PC-3 (cell line): ENCODE measurements at regions not wholly inside any gene's neighbourhood (a gene's known extent, or its start where the extent isn't known, plus 50 kb on each side); places are given as distances from the start of the nearest gene placed in this dataset.

Experiments
- ATAC-seq: fragments of 200-7000 bp; cut with Tn5 transposase; 2 replicates; pipeline ENCODE4 v1.9.1; 2020; ENCODE audit warnings: mild to moderate bottlenecking, moderate library complexity
- BruUV-seq: library from RNA; stranded (reverse); fragments of 400-500 nt; replicated peaks from 2 replicates; lab custom pipeline; 2021; lab: Mats Ljungman, UMichigan
- CTCF ChIA-PET: fragments of 300-600 bp; sonication (Branson Sonifier 250); formaldehyde crosslinking; loops from one replicate; lab custom pipeline; 2022; ENCODE audit warnings: antibody characterized with exemption; lab: Charles Lee
- POLR2A ChIA-PET: fragments of 300-600 bp; sonication (Branson Sonifier 250); formaldehyde crosslinking; loops from one replicate; lab custom pipeline; 2022; ENCODE audit warnings: antibody characterized with exemption; ENCODE audit not compliant: unreplicated experiment; lab: Charles Lee
- DNase-seq: peaks from one replicate; pipeline ENCODE4 v3.0.0-alpha.2; 2015
- H2AFZ ChIP-seq: fragments of 300-600 bp; sonication (generic); 2 replicates; pipeline ENCODE4 v1.6.0; 2016; ENCODE audit warnings: antibody characterized with exemption, low read length
- H3F3A ChIP-seq: fragments of 300-600 bp; sonication (generic); one replicate; pipeline ENCODE4 v1.6.0; 2017; ENCODE audit warnings: antibody characterized with exemption, low read length, control low read depth, mild to moderate bottlenecking; ENCODE audit not compliant: unreplicated experiment
- H3K27ac ChIP-seq: fragments of 300-600 bp; sonication (generic); 2 replicates; pipeline ENCODE4 v1.5.1; 2016; ENCODE audit warnings: mild to moderate bottlenecking, low read length
- H3K27me3 ChIP-seq: fragments of 300-600 bp; sonication (generic); 2 replicates; pipeline ENCODE4 v1.6.1; 2016; ENCODE audit warnings: low read length, mixed read lengths
- H3K36me3 ChIP-seq: fragments of 300-600 bp; sonication (generic); 2 replicates; pipeline ENCODE4 v1.6.1; 2016; ENCODE audit warnings: low read depth, mixed run types, low read length, mixed read lengths
- H3K4me1 ChIP-seq: fragments of 300-600 bp; sonication (generic); 2 replicates; pipeline ENCODE4 v1.5.1; 2016; ENCODE audit warnings: low read length; ENCODE audit not compliant: insufficient read depth
- H3K4me2 ChIP-seq: fragments of 300-600 bp; sonication (generic); 2 replicates; pipeline ENCODE4 v1.6.0; 2016; ENCODE audit warnings: low read length
- H3K4me3 ChIP-seq: fragments of 300-600 bp; sonication (generic); 2 replicates; pipeline ENCODE4 v1.5.1; 2016; ENCODE audit warnings: mild to moderate bottlenecking, low read length, mixed read lengths
- H3K79me2 ChIP-seq: fragments of 300-600 bp; sonication (generic); 2 replicates; pipeline ENCODE4 v1.6.1; 2017; ENCODE audit warnings: low read length, mixed read lengths
- H3K9ac ChIP-seq: fragments of 300-600 bp; sonication (generic); 2 replicates; pipeline ENCODE4 v1.6.0; 2016; ENCODE audit warnings: mild to moderate bottlenecking, low read length
- H3K9me2 ChIP-seq: fragments of 300-600 bp; sonication (generic); replicated peaks from 2 replicates; pipeline ENCODE4 v1.6.1; 2016; ENCODE audit warnings: mixed run types, low read length, mixed read lengths
- H3K9me3 ChIP-seq: fragments of 300-600 bp; sonication (generic); 2 replicates; pipeline ENCODE4 v1.6.1; 2016; ENCODE audit warnings: low read length, mixed read lengths
- H4K20me1 ChIP-seq: fragments of 300-600 bp; sonication (generic); 2 replicates; pipeline ENCODE4 v1.6.1; 2016; ENCODE audit warnings: low read length, mixed read lengths
- CTCF ChIP-seq: fragments of 300-600 bp; sonication (generic); conservative IDR thresholded peaks from 2 replicates; pipeline ENCODE4 v1.5.1; 2017; ENCODE audit warnings: antibody characterized with exemption, low read depth, mild to moderate bottlenecking, low read length
- EZH2 ChIP-seq: fragments of 300-600 bp; sonication (generic); IDR thresholded peaks from one replicate; pipeline ENCODE4 v1.6.1; 2017; ENCODE audit warnings: antibody characterized with exemption, mild to moderate bottlenecking, low read length; ENCODE audit not compliant: unreplicated experiment
- EZH2phosphoT487 ChIP-seq: fragments of 300-600 bp; sonication (generic); IDR thresholded peaks from 2 replicates; pipeline ENCODE4 v1.6.1; 2018; ENCODE audit warnings: mild to moderate bottlenecking, antibody characterized with exemption, low read length, borderline replicate concordance
- intact Hi-C: fragments of 100-400 bp; cut with micrococcal nuclease; formaldehyde crosslinking; loops from 2 replicates; pipeline ENCODE4 v1.9.0; 2023

- CTCF ChIA-PET = no interaction called here
Observed at GRCh38 chr5:135239453-135240282, 159.4 kb downstream of the MACROH2A1 start.

GRCh38 chr5:135238622-135239452 is 160.2 kb downstream of the MACROH2A1 start:
- Histone ChIP-seq H3K4me3 (no peak overlapping the region), H4K20me1 (no peaks in the 10 kb centered on the region), H3K79me2 (no peaks in the 10 kb centered on the region), H3K9ac (no peak overlapping the region), H3K9me3 (no peaks in the 10 kb centered on the region), H2AFZ (no peak overlapping the region), H3K27ac (no peak overlapping the region), H3K9me2 (no peaks in the 10 kb centered on the region), H3K4me2 (no peak overlapping the region), H3K36me3 (no peaks in the 10 kb centered on the region), H3K4me1 (peaks cover 19% of the 10 kb centered on the region), H3F3A (no peaks in the 10 kb centered on the region), H3K27me3 (no peaks in the 10 kb centered on the region)
- BruUV-seq = no TSS peak
- intact Hi-C loops = no loop called here
- no peak for TF ChIP-seq CTCF
- no peak for TF ChIP-seq EZH2phosphoT487
- no peak for TF ChIP-seq EZH2
- ATAC-seq (no peak), DNase-seq (no peak)
- ChIA-PET CTCF (no interaction called here), POLR2A (no interaction called here)

More at GRCh38 chr5:135239453-135240282, 159.4 kb downstream of the MACROH2A1 start:
- Histone ChIP-seq H3K27ac (no peak overlapping the region), H3K9me2 (no peaks in the 10 kb centered on the region), H3K79me2 (no peaks in the 10 kb centered on the region), H3K27me3 (no peaks in the 10 kb centered on the region), H3K4me2 (no peak overlapping the region), H3K9ac (no peak overlapping the region), H3K36me3 (no peaks in the 10 kb centered on the region), H2AFZ (no peak overlapping the region), H4K20me1 (no peaks in the 10 kb centered on the region), H3K9me3 (no peaks in the 10 kb centered on the region), H3K4me1 (peaks cover 21% of the 10 kb centered on the region), H3F3A (no peaks in the 10 kb centered on the region), H3K4me3 (no peak overlapping the region)
- POLR2A ChIA-PET = no interaction called here
- no TSS peak for BruUV-seq
- ATAC-seq = no peak
- no peak for DNase-seq
- TF ChIP-seq EZH2phosphoT487 (no peak), CTCF (no peak), EZH2 (no peak)
- intact Hi-C loops = no loop called here

- CTCF ChIA-PET = no interaction called here
- DNase-seq (no peak), ATAC-seq (no peak)
- TF ChIP-seq CTCF (no peak), EZH2 (no peak), EZH2phosphoT487 (no peak)
- BruUV-seq = no TSS peak
- Histone ChIP-seq H3K36me3 (no peaks in the 10 kb centered on the region), H3K4me3 (no peak overlapping the region), H3K79me2 (no peaks in the 10 kb centered on the region), H3K4me2 (no peak overlapping the region), H3K27ac (no peak overlapping the region), H3K9me3 (no peaks in the 10 kb centered on the region), H3K4me1 (peaks cover 14% of the 10 kb centered on the region), H3K9ac (no peak overlapping the region), H3K27me3 (no peaks in the 10 kb centered on the region), H2AFZ (no peak overlapping the region), H3F3A (no peaks in the 10 kb centered on the region), H3K9me2 (no peaks in the 10 kb centered on the region), H4K20me1 (no peaks in the 10 kb centered on the region)
- intact Hi-C loops = no loop called here
- POLR2A ChIA-PET = no interaction called here
Observed at GRCh38 chr5:135237748-135238103, 161.3 kb downstream of the MACROH2A1 start.
